ENCODE measurements at regions not wholly inside any gene's neighbourhood (a gene's known extent, or its start where the extent isn't known, plus 50 kb on each side); places are given as distances from the start of the nearest gene placed in this dataset.

DNA sequence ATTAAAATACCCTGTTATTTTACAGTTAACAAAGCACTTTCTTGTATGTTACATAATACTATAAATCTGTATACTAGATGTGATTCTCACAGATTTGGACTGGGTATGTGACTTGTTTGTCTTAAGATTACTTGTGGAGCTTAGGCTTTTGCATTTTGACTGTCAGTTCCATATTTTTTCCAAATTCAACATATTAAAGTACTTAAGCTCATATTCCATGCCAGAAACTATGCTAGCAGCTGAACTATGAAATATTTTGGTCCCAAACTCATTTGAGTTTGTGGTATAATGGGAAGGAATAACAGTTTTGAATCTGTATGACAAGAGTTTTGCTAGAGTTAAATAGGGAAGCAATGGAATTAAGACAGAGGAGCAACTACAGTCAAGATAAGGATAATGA is 841.4 kb downstream of the JRKL start:
- Histone ChIP-seq H2BK15ac (ENCODE audit: low read depth, low read length) (no peak overlapping the region), H3K23me2 (ENCODE audit: insufficient read length, low read depth, low read length, poor library complexity, severe bottlenecking) (no peaks in the 10 kb centered on the region), H2BK120ac (ENCODE audit: low read depth, low read length, poor library complexity, severe bottlenecking) (no peak overlapping the region), H4K5ac (ENCODE audit: insufficient read length, low read depth, low read length) (no peak overlapping the region), H3K4ac (ENCODE audit: low read depth, low read length) (no peak overlapping the region), H3K18ac (ENCODE audit: insufficient read length, low read depth, low read length) (no peak overlapping the region), H3K9ac (ENCODE audit: extremely low read depth, insufficient read length, low read length) (no peak overlapping the region), H3K56ac (ENCODE audit: insufficient read length, low read depth, low read length) (no peak overlapping the region), H2BK20ac (ENCODE audit: low read depth, low read length, poor library complexity, severe bottlenecking) (no peak overlapping the region), H3K9me3 (ENCODE audit: control insufficient read depth, low read depth, low read length) (no peaks in the 10 kb centered on the region), H4K8ac (replicated peaks; ENCODE audit: insufficient read length, low read depth, low read length) (no peak overlapping the region), H3K79me1 (ENCODE audit: insufficient read depth, low read depth, low read length, poor library complexity, severe bottlenecking) (no peaks in the 10 kb centered on the region), H3K27me3 (ENCODE audit: insufficient read depth, low read length) (no peaks in the 10 kb centered on the region), H4K20me1 (ENCODE audit: control insufficient read depth, insufficient read depth, insufficient read length) (no peaks in the 10 kb centered on the region), H3K79me2 (ENCODE audit: insufficient read depth, low read length) (no peaks in the 10 kb centered on the region), H4K91ac (ENCODE audit: insufficient read length, low read depth, low read length) (no peak overlapping the region), H3K23ac (ENCODE audit: insufficient read length, low read depth, low read length) (no peak overlapping the region), H3K4me2 (ENCODE audit: insufficient read depth, insufficient read length, low read length) (no peak overlapping the region), H3K27ac (ENCODE audit: insufficient read length, low read depth, low read length) (no peak overlapping the region), H3K14ac (ENCODE audit: insufficient read depth, low read length) (no peak overlapping the region), H2BK12ac (ENCODE audit: insufficient read length, low read depth, low read length) (no peak overlapping the region), H3K4me1 (ENCODE audit: insufficient read depth, low read length) (no peaks in the 10 kb centered on the region), H2BK5ac (ENCODE audit: insufficient read length, low read length) (no peak overlapping the region), H2AK5ac (ENCODE audit: insufficient read length, low read length) (no peak overlapping the region), H2AFZ (ENCODE audit: low read length) (no peak overlapping the region), H3T11ph (ENCODE audit: low read length) (no peak overlapping the region)
- Mint-ChIP-seq H3K36me3 (ENCODE audit: insufficient read depth in 1 of 3, low read depth in 3 of 3) (no peaks in the 10 kb centered on the region), H3K27ac (no peak overlapping the region), H3K4me1 (no peaks in the 10 kb centered on the region), H3K27me3 (ENCODE audit: low read depth) (no peaks in the 10 kb centered on the region), H3K9me3 (no peaks in the 10 kb centered on the region), H3K4me3 (no peak overlapping the region)
- TF ChIP-seq, protein P1, sequence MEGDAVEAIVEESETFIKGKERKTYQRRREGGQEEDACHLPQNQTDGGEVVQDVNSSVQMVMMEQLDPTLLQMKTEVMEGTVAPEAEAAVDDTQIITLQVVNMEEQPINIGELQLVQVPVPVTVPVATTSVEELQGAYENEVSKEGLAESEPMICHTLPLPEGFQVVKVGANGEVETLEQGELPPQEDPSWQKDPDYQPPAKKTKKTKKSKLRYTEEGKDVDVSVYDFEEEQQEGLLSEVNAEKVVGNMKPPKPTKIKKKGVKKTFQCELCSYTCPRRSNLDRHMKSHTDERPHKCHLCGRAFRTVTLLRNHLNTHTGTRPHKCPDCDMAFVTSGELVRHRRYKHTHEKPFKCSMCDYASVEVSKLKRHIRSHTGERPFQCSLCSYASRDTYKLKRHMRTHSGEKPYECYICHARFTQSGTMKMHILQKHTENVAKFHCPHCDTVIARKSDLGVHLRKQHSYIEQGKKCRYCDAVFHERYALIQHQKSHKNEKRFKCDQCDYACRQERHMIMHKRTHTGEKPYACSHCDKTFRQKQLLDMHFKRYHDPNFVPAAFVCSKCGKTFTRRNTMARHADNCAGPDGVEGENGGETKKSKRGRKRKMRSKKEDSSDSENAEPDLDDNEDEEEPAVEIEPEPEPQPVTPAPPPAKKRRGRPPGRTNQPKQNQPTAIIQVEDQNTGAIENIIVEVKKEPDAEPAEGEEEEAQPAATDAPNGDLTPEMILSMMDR (conservative IDR thresholded peaks at IDR 0.05) = no peak
- no peak for DNase-seq
